Transverse colon (tissue), 4 donors: ENCODE measurements at regions not wholly inside any gene's neighbourhood (a gene's known extent, or its start where the extent isn't known, plus 50 kb on each side); places are given as distances from the start of the nearest gene placed in this dataset.

Experiments
- DNase-seq: peaks from one replicate; pipeline ENCODE4 v3.0.0-alpha.2; 2019
- H3K27ac ChIP-seq, 4 donors: fragments of 200-600 bp; sonication (generic); 2 replicates each; pipeline ENCODE4 v1.5.1; 2016 to 2018; ENCODE audit warnings: inconsistent platforms in 4 of 4
- H3K27me3 ChIP-seq: fragments of 200-600 bp; sonication (generic); 2 replicates; pipeline ENCODE4 v1.5.1; 2017; ENCODE audit warnings: inconsistent platforms
- H3K36me3 ChIP-seq, 4 donors: fragments of 200-600 bp; sonication (generic); 2 replicates each; pipeline ENCODE4 v1.5.1; 2017 to 2019; ENCODE audit warnings: inconsistent platforms in 4 of 4
- H3K4me1 ChIP-seq, 4 donors: fragments of 200-600 bp; sonication (generic); 2 replicates each; pipeline ENCODE4 v1.5.1; 2017 to 2020; ENCODE audit warnings: inconsistent platforms in 4 of 4
- H3K4me3 ChIP-seq, 4 donors: fragments of 200-600 bp; sonication (generic); 1 replicate in 1 of 4; 2 replicates in 3 of 4; pipeline versions ENCODE4 v1.5.1 to v1.6.1; 2017 to 2019; ENCODE audit warnings: inconsistent platforms in 4 of 4
- H3K9me3 ChIP-seq, 2 donors: fragments of 200-600 bp; sonication (generic); 2 replicates each; pipeline ENCODE4 v1.5.1; 2017 to 2019; ENCODE audit warnings: inconsistent platforms in 2 of 2
- EP300 ChIP-seq: sonication (generic); formaldehyde crosslinking; IDR thresholded peaks from one replicate; pipeline ENCODE4 v1.6.1; 2017; ENCODE audit warnings: antibody characterized with exemption, low read depth
- POLR2A ChIP-seq: fragments of 450-650 bp; IDR thresholded peaks from one replicate; pipeline ENCODE4 v1.6.1; 2016; ENCODE audit warnings: antibody characterized with exemption, mild to moderate bottlenecking, moderate library complexity
- POLR2AphosphoS5 ChIP-seq, 3 donors: sonication (generic); formaldehyde crosslinking; IDR thresholded peaks; one replicate each; pipeline ENCODE4 v1.6.1; 2016; ENCODE audit warnings: antibody characterized with exemption in 3 of 3
- WGBS, 2 donors: methylation state at CpG; one replicate each; pipeline ENCODE4 v1.1.5; 2018; ENCODE audit warnings: low coverage in 1 of 2; 5-methylcytosine and 5-hydroxymethylcytosine counted together
- in situ Hi-C, 4 donors: fragments of 200-750 bp; cut with MboI; loops; one replicate each; pipeline versions ENCODE4 v1.15.0 to v1.15.1; 2017; ENCODE audit warnings: low sequenced_read_pairs in 3 of 4, low pct_ligation_motif_present in 1 of 4, low pct_unique_long_range_greater_than_20kb in 1 of 4
- intact Hi-C: fragments of 100-400 bp; cut with DNase I; formaldehyde crosslinking; loops from one replicate; pipeline ENCODE4 v1.15.1; 2023; ENCODE audit warnings: low total_unique reads
- TF ChIP-seq, protein P1 (sequence below), 5 experiments: fragments of 200-600 bp in 3 of 5; fragments of 450-650 bp in 2 of 5; sonication (generic) in 3 of 5; IDR thresholded peaks; 1 replicate in 2 of 5; 2 replicates in 3 of 5; pipeline ENCODE4 v1.5.1; 2016 to 2017; ENCODE audit warnings: antibody characterized with exemption in 5 of 5, inconsistent platforms in 3 of 5, mild to moderate bottlenecking in 2 of 5, moderate library complexity in 1 of 5

DNA sequence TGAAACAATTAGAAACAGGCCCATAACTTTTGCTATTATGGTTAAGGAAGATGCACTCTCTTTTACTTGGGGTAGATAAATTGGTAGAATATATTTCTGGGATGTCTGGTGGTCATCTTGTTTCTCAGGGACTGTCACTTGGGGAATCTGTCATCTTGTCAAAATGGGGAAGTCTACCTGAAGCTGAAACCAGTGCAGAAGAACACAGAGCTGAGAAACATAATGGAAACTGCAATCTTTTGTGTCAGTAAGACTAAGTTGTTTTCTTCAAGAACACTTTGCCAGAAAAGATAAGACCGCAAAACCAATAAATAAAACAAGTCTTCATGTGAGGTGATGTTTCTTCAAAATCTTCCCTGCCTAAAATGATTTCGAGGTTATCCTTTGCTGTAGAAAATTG, 92.0 kb downstream of the NAA11 start:
- 83 to 88% methylated on average over 2 of the region's 2 CpGs for WGBS, 2 donors
- in situ Hi-C loops (no loop called here), intact Hi-C loops (no loop called here)

GRCh38 chr4:79232540-79232939, 93.3 kb downstream of the NAA11 start:
- no peak overlapping the region for H3K27ac ChIP-seq
- in situ Hi-C loops (no loop called here), intact Hi-C loops (loop anchor here (1.0 kb wide), 1 partner anchor 16 kb away; no protein-coding TSS in a partner anchor)
- no peaks in the 10 kb centered on the region for H3K27me3 ChIP-seq
- no peaks in the 10 kb centered on the region for H3K9me3 ChIP-seq
- H3K4me3 ChIP-seq: no peak overlapping the region
- H3K36me3 ChIP-seq: no peaks in the 10 kb centered on the region
- no peaks in the 10 kb centered on the region for H3K4me1 ChIP-seq
- no peak for TF ChIP-seq POLR2A
- TF ChIP-seq POLR2AphosphoS5 (IDR thresholded peaks at IDR 0.05): no peak
- DNase-seq: no peak

More for the DNA sequence above, 92.0 kb downstream of the NAA11 start:
- H3K27ac ChIP-seq: no peak overlapping the region
- no peak for TF ChIP-seq POLR2A
- TF ChIP-seq, protein P1, sequence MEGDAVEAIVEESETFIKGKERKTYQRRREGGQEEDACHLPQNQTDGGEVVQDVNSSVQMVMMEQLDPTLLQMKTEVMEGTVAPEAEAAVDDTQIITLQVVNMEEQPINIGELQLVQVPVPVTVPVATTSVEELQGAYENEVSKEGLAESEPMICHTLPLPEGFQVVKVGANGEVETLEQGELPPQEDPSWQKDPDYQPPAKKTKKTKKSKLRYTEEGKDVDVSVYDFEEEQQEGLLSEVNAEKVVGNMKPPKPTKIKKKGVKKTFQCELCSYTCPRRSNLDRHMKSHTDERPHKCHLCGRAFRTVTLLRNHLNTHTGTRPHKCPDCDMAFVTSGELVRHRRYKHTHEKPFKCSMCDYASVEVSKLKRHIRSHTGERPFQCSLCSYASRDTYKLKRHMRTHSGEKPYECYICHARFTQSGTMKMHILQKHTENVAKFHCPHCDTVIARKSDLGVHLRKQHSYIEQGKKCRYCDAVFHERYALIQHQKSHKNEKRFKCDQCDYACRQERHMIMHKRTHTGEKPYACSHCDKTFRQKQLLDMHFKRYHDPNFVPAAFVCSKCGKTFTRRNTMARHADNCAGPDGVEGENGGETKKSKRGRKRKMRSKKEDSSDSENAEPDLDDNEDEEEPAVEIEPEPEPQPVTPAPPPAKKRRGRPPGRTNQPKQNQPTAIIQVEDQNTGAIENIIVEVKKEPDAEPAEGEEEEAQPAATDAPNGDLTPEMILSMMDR (IDR thresholded peaks at IDR 0.05): no peak
- TF ChIP-seq EP300: no peak
- TF ChIP-seq POLR2AphosphoS5 (IDR thresholded peaks at IDR 0.05): no peak
- no peaks in the 10 kb centered on the region for H3K4me1 ChIP-seq
- no peaks in the 10 kb centered on the region for H3K27me3 ChIP-seq
- no peaks in the 10 kb centered on the region for H3K36me3 ChIP-seq
- no peak overlapping the region for H3K4me3 ChIP-seq
- H3K9me3 ChIP-seq: no peaks in the 10 kb centered on the region
- no peak for DNase-seq

DNA sequence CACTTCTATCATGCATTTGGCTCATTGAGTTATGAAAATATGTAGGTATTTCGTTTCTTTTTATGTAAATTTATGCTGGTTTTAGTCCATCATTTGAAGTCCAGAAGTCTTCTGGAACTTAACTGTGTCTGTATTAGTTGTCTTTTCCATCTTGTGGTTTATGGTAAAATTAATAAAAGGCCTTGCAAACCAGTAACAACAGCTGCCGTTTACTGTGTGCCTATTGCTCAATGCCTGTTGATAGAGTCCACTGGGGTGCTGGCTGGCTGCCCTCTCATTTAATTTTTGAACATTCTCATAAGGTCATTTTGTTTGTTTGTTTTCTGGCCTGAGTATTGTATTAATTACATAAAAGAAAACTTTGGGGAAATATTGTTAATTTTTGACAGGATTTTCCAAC, 98.0 kb downstream of the NAA11 start:
- Histone ChIP-seq H3K27me3 (no peaks in the 10 kb centered on the region), H3K27ac (no peak overlapping the region), H3K9me3 (no peaks in the 10 kb centered on the region), H3K36me3 (no peaks in the 10 kb centered on the region), H3K4me1 (no peaks in the 10 kb centered on the region), H3K4me3 (no peak overlapping the region)
- WGBS, 2 donors: 63 to 65% methylated on average over 2 of the region's 2 CpGs
- TF ChIP-seq, protein P1 (IDR thresholded peaks at IDR 0.05): no peak
- TF ChIP-seq EP300: no peak
- TF ChIP-seq POLR2AphosphoS5 (IDR thresholded peaks at IDR 0.05): no peak
- TF ChIP-seq POLR2A: no peak
- intact Hi-C loops (no loop called here), in situ Hi-C loops (no loop called here)
- no peak for DNase-seq

DNA sequence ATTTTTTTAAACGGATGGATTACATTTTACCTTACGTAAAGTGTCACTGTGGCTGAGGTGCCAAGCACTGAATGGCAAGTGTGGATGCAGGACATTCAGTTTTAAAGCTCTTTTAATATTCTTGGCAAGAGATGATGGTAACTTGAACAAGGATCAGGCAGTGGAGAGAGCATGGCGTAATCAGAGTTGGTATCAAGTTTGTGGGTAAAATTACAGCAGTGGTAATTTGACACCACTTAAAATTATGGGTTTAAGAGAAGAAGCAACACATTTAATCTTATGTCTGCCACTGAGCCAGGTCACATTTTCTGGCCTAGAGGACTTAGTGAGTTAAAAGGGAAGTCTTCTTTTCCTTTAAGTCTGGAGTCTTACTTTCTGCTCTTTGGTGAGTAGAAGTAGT, 100.5 kb downstream of the NAA11 start:
- intact Hi-C loops (no loop called here), in situ Hi-C loops (no loop called here)
- H3K27ac ChIP-seq: no peak overlapping the region
- H3K36me3 ChIP-seq: no peaks in the 10 kb centered on the region
- WGBS, 2 donors: 33% methylated on average over 3 of the region's 3 CpGs
- no peak for DNase-seq
- no peaks in the 10 kb centered on the region for H3K4me1 ChIP-seq
- TF ChIP-seq, protein P1 (IDR thresholded peaks at IDR 0.05): no peak
- no peak for TF ChIP-seq EP300
- no peak for TF ChIP-seq POLR2A
- no peak for TF ChIP-seq POLR2AphosphoS5 (IDR thresholded peaks at IDR 0.05)
- H3K4me3 ChIP-seq: no peak overlapping the region
- H3K9me3 ChIP-seq: no peaks in the 10 kb centered on the region
- no peaks in the 10 kb centered on the region for H3K27me3 ChIP-seq

DNA sequence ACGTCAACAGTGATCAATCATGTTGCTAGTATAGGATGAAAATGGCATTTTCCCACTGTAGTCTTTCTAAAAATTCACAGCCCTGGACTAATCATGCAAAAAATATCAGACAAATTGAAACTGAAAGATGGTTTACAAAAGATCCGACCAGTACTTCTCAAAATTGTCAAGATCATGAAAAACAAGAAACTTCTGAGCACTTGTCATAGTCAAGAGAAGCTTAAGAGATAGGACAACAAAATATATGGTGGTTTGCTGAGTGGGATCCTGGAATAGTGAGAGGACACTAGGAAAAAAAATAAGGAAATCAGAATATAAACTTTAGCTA, 101.1 kb downstream of the NAA11 start:
- in situ Hi-C loops: no loop called here
- Histone ChIP-seq H3K4me1 (no peaks in the 10 kb centered on the region), H3K9me3 (no peaks in the 10 kb centered on the region), H3K27me3 (no peaks in the 10 kb centered on the region), H3K36me3 (no peaks in the 10 kb centered on the region), H3K4me3 (no peak overlapping the region), H3K27ac (no peak overlapping the region)
- 69 to 79% methylated on average over 2 of the region's 2 CpGs for WGBS, 2 donors
- TF ChIP-seq EP300 (no peak), POLR2AphosphoS5 (IDR thresholded peaks at IDR 0.05) (no peak)
- TF ChIP-seq, protein P1 (IDR thresholded peaks at IDR 0.05): no peak
- intact Hi-C loops: no loop called here
- DNase-seq: no peak
